SH-SY5Y (cell line): ENCODE measurements at regions not wholly inside any gene's neighbourhood (a gene's known extent, or its start where the extent isn't known, plus 50 kb on each side); places are given as distances from the start of the nearest gene placed in this dataset.

Experiments
- GATA2 ChIP-seq: IDR thresholded peaks from 2 replicates; pipeline ENCODE4 v1.6.1; 2011; ENCODE audit warnings: mild to moderate bottlenecking, low read depth, low read length
- GATA3 ChIP-seq: IDR thresholded peaks from 2 replicates; pipeline ENCODE4 v1.6.1; 2011; ENCODE audit warnings: low read depth, mild to moderate bottlenecking, low read length, moderate library complexity

DNA sequence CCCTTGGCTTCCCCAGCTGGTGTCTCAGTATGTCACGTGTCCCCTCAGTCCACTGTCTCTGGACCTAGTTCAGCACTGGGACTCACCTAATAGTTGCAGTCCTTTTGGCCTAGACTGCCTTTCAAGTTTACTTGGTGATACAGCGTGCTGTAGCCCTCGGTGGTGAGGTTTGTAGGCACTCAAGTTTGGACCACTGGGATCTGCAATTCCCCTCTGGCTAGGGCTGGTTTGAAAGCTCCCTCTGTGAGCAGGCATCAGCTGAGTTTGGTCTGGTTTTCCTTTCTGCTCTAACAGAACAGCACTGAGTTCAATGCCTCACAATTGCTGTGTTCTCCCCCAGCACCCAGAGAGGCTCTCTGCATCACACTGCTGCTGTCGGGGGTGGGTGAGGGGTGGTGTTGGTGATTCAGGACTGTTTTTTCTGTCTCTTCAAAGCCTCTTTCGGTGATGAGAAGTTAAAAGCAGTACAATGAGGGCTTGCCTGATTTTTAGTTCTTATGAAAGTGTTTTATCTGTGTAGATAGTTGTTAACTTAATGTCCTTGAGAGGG lies 494.2 kb downstream of the TDRD15 start:
- TF ChIP-seq GATA3, result no peak
- no peak for TF ChIP-seq GATA2
